Effector memory CD8-positive, alpha-beta T cell (primary cell): ENCODE measurements at regions not wholly inside any gene's neighbourhood (a gene's known extent, or its start where the extent isn't known, plus 50 kb on each side); places are given as distances from the start of the nearest gene placed in this dataset.

Experiments used
- ATAC-seq: fragments of 150-1000 bp; cut with Tn5 transposase; replicated peaks from 2 replicates; pipeline ENCODE4 v1.10.0; 2021; ENCODE audit warnings: mild to moderate bottlenecking, moderate library complexity
- DNase-seq, 3 experiments: peaks; one replicate each; pipeline ENCODE4 v3.0.0; 2021
- H3K27ac Mint-ChIP-seq, 2 donors: one replicate each; pipeline ENCODE4 v1.8.0; 2022; ENCODE audit warnings: mild to moderate bottlenecking in 2 of 2, mixed read lengths in 2 of 2, moderate library complexity in 2 of 2
- H3K27me3 Mint-ChIP-seq, 2 donors: one replicate each; pipeline ENCODE4 v1.8.0; 2022; ENCODE audit warnings: mixed read lengths in 2 of 2
- H3K36me3 Mint-ChIP-seq: one replicate; pipeline ENCODE4 v1.8.0; 2022; ENCODE audit warnings: mild to moderate bottlenecking, moderate library complexity, mixed read lengths; ENCODE audit not compliant: insufficient read depth
- H3K4me1 Mint-ChIP-seq, 2 donors: one replicate each; pipeline ENCODE4 v1.8.0; 2022; ENCODE audit warnings: low read depth in 2 of 2, mixed read lengths in 2 of 2
- H3K4me3 Mint-ChIP-seq, 2 donors: one replicate each; pipeline ENCODE4 v1.8.0; 2022; ENCODE audit warnings: mild to moderate bottlenecking in 2 of 2, mixed read lengths in 2 of 2, moderate library complexity in 2 of 2
- H3K9me3 Mint-ChIP-seq, 2 donors: one replicate each; pipeline ENCODE4 v1.8.0; 2022; ENCODE audit warnings: mixed read lengths in 2 of 2

DNA sequence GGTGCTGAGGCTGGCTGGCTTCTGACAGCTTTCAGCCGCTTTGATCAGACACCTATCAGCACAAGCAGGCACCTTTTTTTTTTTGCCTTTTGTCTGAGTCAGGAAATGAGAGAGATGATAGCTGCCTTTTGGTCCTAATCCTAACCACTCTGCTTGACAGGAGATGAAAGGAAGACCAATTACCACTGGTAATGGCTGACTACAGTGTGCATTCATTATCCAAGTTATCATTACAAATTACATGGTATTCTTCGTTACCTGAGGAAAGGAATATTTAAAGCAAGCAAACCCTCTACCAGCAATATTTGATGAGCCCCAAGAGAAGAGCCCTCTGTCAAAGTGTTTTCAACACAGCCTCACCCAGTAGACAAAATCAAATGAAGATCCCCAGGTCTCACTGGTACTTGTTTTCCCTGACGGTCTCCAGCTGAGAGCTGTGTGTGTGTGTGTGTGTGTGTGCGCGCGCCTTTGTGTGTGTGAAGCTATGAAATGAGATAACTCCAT lies 925.7 kb downstream of the DCDC2C start:
- ATAC-seq (no peak), DNase-seq (no peak)
- Mint-ChIP-seq H3K36me3 (no peaks in the 10 kb centered on the region), H3K4me1 (no peaks in the 10 kb centered on the region), H3K9me3 (peaks cover 0 to 7% of the 10 kb centered on the region in 2 donors), H3K4me3 (no peak overlapping the region), H3K27me3 (no peaks in the 10 kb centered on the region), H3K27ac (no peak overlapping the region)

DNA sequence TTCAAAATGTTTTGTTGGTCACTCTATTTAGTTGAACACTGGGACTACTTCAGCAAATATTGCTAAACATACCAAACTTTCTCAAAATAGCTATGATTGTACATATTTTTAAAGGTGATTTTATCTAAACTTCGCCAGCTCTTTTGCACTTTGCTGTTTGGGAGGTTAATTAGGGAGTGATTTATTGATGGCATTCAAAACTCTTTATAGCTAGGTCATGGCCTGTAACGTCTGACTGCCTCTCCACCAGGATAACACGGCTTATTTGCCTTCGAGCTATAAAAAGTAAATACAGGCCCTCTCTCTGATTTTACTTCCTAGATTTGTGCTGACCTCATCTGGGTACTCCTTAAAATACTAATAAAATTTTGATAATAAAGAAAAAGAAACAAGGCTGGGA lies 931.9 kb downstream of the DCDC2C start:
- no peak overlapping the region for H3K27ac Mint-ChIP-seq
- H3K9me3 Mint-ChIP-seq = peaks cover 0 to 5% of the 10 kb centered on the region in 2 donors
- no peaks in the 10 kb centered on the region for H3K27me3 Mint-ChIP-seq
- H3K4me1 Mint-ChIP-seq = no peaks in the 10 kb centered on the region
- DNase-seq = no peak
- no peak overlapping the region for H3K4me3 Mint-ChIP-seq
- H3K36me3 Mint-ChIP-seq = no peaks in the 10 kb centered on the region
- no peak for ATAC-seq

DNA sequence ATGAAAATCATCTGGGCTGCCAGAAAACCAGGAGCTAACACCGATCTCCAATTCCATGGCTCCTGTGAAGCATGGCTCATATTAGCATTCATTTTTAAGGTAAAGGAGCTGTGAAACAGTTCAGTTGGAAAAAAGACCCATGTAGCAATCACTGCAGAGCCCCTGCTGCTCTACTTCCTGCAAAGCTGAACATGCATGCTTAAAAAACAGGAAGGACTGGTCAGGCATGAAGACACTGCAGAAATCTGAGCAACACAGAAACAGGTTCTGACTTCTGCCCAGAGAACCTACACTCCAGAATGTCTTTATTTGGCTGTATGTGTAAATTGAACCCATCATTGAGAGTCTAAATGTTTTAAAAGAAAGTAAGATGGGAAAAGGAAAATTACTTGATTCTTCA lies 950.6 kb downstream of the DCDC2C start:
- no peaks in the 10 kb centered on the region for H3K36me3 Mint-ChIP-seq
- H3K9me3 Mint-ChIP-seq = peaks cover 0 to 11% of the 10 kb centered on the region in 2 donors
- no peak overlapping the region for H3K27ac Mint-ChIP-seq
- DNase-seq (no peak), ATAC-seq (no peak)
- H3K27me3 Mint-ChIP-seq = no peaks in the 10 kb centered on the region
- H3K4me3 Mint-ChIP-seq = no peak overlapping the region
- no peaks in the 10 kb centered on the region for H3K4me1 Mint-ChIP-seq

- Mint-ChIP-seq H3K4me1 (no peaks in the 10 kb centered on the region), H3K27me3 (no peaks in the 10 kb centered on the region), H3K4me3 (no peak overlapping the region), H3K27ac (no peak overlapping the region), H3K9me3 (peaks cover 0 to 8% of the 10 kb centered on the region in 2 donors), H3K36me3 (no peaks in the 10 kb centered on the region)
- ATAC-seq = no peak
- no peak for DNase-seq
Measured at GRCh38 chr2:4656326-4656725, 953.0 kb downstream of the DCDC2C start.

DNA sequence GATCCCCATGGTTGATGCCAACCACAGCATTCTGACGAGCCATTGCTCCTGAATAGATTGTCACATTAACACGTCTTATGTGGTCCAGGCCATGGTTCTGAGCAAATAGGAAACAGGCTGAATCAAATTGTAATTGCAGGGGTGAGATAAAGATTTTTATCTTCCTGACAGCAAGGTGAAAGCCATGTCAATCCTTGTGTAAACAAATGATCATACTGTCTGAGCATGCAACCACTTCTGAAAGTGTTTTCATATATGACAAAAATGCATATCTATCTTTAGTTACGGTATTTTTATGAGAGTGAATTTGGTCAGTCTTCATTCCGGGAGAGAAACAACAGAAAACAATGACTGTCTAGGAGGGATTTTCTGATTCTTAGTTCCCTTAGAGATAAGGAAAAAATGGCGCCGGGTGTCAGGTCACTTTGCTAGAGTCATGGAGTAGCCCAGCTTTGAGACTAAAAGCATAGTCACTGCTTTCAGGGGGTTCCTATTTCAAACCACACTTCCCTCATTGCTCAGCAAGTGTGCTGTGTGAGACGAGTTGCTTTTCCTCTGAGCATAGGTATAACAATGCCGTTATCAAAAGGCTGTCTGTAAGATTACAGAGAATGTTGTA lies 958.9 kb downstream of the DCDC2C start:
- ATAC-seq (no peak), DNase-seq (no peak)
- no peaks in the 10 kb centered on the region for H3K36me3 Mint-ChIP-seq
- no peaks in the 10 kb centered on the region for H3K9me3 Mint-ChIP-seq
- no peak overlapping the region for H3K27ac Mint-ChIP-seq
- H3K4me1 Mint-ChIP-seq = no peaks in the 10 kb centered on the region
- no peak overlapping the region for H3K4me3 Mint-ChIP-seq
- H3K27me3 Mint-ChIP-seq = no peaks in the 10 kb centered on the region

DNA sequence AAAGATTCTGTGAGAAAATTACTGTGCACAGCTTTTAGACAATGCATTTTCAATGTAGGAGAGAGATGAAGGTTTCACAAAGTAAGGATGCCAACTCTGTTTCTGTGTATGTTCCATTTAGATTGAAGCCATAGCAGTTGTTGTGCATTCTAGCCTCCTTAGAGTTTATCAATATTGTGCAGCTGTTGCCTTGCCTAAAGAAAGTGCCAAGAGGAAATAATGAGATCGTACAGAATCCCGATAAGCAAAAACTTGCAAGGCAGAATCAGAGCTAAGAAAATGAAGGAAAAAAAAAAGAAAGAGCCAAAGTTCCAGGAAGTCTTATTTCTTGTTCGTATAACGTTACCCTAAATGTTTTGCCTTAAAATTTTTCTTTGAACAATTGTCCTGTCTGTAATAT lies 965.0 kb downstream of the DCDC2C start:
- DNase-seq (no peak), ATAC-seq (no peak)
- Mint-ChIP-seq H3K4me3 (no peak overlapping the region), H3K4me1 (peaks cover 0 to 1% of the 10 kb centered on the region in 2 donors), H3K27me3 (no peaks in the 10 kb centered on the region), H3K27ac (no peak overlapping the region), H3K36me3 (no peaks in the 10 kb centered on the region), H3K9me3 (peaks cover 3 to 6% of the 10 kb centered on the region in 2 donors)

GRCh38 chr2:4670331-4670730 lies 967.0 kb downstream of the DCDC2C start:
- DNase-seq (no peak), ATAC-seq (no peak)
- Mint-ChIP-seq H3K36me3 (no peaks in the 10 kb centered on the region), H3K4me3 (no peak overlapping the region), H3K27me3 (no peaks in the 10 kb centered on the region), H3K4me1 (peaks cover 0 to 1% of the 10 kb centered on the region in 2 donors), H3K9me3 (peaks cover 3 to 6% of the 10 kb centered on the region in 2 donors), H3K27ac (no peak overlapping the region)

DNA sequence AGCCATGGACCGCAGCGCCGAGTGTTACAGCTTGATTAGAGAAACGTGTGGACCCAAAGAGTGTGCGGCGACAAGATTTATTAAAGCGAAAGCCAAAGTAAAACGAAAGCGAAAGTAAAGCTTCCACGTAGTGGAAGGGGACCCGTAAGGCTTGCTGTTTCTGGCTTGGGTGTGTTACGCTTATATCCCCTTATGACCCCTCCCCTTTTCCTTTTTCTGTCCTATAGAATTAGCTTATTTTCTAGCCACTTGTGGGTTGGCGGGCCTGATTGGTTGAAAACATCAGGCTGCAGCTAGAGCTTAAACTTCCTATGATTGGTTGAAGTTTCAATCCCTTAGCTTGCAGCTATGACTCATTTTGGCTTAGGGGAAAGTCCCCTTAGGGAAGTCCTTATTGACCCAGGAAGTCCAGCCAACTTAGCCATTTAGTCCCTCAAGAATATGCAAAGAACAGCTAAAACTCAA lies 969.7 kb downstream of the DCDC2C start:
- DNase-seq (no peak), ATAC-seq (no peak)
- Mint-ChIP-seq H3K27ac (no peak overlapping the region), H3K4me3 (peak overlapping the region in 1 of 2 donors; percentile 55), H3K27me3 (no peaks in the 10 kb centered on the region), H3K36me3 (peaks cover 4% of the 10 kb centered on the region), H3K4me1 (peaks cover 0 to 1% of the 10 kb centered on the region in 2 donors), H3K9me3 (peaks cover 3 to 6% of the 10 kb centered on the region in 2 donors)

DNA sequence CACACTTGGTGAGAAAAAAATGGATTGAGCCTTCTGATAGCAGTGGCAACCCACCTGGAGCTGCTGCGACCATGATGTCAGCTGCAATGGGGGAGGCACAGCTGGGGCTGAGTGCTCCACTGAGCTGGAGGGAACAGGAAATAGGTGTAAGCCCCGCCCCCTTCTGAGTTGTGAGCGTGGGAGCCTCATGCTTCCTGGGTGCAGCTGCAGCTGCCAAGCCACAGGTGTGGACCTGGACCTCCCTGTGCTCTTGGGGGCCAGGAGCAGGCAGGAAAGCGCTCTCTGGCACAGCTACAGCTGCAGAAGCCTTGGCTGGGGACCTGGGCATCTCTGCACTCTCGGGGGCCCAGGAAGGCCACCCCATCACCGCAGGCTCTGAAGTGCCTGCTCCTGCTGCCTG lies 970.6 kb downstream of the DCDC2C start:
- H3K36me3 Mint-ChIP-seq = peaks cover 4% of the 10 kb centered on the region
- no peak overlapping the region for H3K27ac Mint-ChIP-seq
- H3K4me3 Mint-ChIP-seq = no peak overlapping the region
- DNase-seq (no peak), ATAC-seq (no peak)
- H3K4me1 Mint-ChIP-seq = peaks cover 0 to 1% of the 10 kb centered on the region in 2 donors
- peaks cover 7 to 9% of the 10 kb centered on the region in 2 donors for H3K9me3 Mint-ChIP-seq
- no peaks in the 10 kb centered on the region for H3K27me3 Mint-ChIP-seq

DNA sequence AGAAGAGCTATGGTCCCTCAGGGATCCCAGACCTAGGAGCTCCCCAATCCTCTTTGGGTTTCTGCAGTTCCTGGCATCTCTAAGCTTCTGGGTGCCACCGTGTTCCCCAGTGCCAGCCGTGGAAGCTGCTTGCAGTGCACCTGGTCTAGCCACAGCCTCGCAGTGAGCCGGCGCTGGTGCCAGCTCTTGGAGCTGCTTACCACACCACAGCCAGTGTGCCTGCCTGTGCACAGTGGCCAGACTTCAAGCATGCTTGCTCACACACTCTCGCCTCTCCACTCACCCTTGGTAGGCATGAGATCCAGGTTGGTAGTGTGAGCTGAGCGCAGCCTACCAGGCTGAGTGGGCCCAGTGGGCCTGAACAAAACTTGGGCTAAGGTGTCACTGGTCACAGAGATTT lies 971.9 kb downstream of the DCDC2C start:
- Mint-ChIP-seq H3K27me3 (no peaks in the 10 kb centered on the region), H3K27ac (no peak overlapping the region), H3K36me3 (peaks cover 4% of the 10 kb centered on the region), H3K4me1 (peaks cover 0 to 5% of the 10 kb centered on the region in 2 donors), H3K4me3 (no peak overlapping the region), H3K9me3 (peaks cover 14 to 16% of the 10 kb centered on the region in 2 donors)
- ATAC-seq (no peak), DNase-seq (no peak)

GRCh38 chr2:4678927-4679326 lies 975.6 kb downstream of the DCDC2C start:
- Mint-ChIP-seq H3K4me3 (no peak overlapping the region), H3K4me1 (peaks cover 0 to 4% of the 10 kb centered on the region in 2 donors), H3K27ac (no peak overlapping the region), H3K27me3 (no peaks in the 10 kb centered on the region), H3K9me3 (peaks cover 11% of the 10 kb centered on the region in 2 donors), H3K36me3 (peaks cover 4% of the 10 kb centered on the region)
- ATAC-seq (no peak), DNase-seq (no peak)

DNA sequence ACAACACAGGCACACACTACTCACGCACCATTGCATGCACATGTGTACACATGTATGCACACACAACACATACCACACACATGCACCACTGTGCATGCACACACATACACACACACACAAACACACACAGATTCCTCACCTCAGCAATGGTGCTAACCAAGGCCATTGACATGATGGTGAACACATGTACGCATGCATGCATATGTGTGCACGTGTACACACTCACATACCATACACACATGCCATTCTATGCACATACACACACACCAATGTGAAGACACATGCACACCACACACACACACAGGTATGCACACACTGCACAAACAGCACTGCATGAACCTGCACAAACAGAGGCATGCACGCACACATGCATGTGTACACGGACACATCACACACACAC lies 976.0 kb downstream of the DCDC2C start:
- DNase-seq (no peak), ATAC-seq (no peak)
- no peak overlapping the region for H3K27ac Mint-ChIP-seq
- peaks cover 0 to 4% of the 10 kb centered on the region in 2 donors for H3K4me1 Mint-ChIP-seq
- peaks cover 4% of the 10 kb centered on the region for H3K36me3 Mint-ChIP-seq
- H3K9me3 Mint-ChIP-seq = peaks cover 11% of the 10 kb centered on the region in 2 donors
- no peaks in the 10 kb centered on the region for H3K27me3 Mint-ChIP-seq
- no peak overlapping the region for H3K4me3 Mint-ChIP-seq

GRCh38 chr2:4684921-4685320 lies 981.5 kb downstream of the DCDC2C start:
- no peak for ATAC-seq
- Mint-ChIP-seq H3K4me1 (no peaks in the 10 kb centered on the region), H3K36me3 (no peaks in the 10 kb centered on the region)

DNA sequence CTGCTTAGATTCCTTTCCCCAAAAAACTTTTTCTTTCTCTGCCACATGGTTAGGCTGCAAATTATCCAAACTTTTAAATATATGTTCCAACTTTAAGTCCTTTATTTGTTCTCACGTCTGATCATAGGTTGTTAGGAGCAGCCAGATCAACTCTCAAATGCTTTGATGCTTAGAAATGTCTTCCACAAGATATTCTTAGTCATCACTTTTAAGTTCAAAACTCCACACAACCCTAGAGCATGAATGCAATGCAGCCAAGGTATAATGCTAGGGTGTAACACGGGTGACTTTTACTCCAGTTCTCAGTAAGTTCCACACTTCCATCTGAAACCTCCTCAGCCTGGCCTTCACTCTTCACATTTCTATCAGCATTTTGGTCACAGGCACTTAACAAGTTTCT lies 987.5 kb downstream of the DCDC2C start:
- H3K27me3 Mint-ChIP-seq = no peaks in the 10 kb centered on the region
- no peak overlapping the region for H3K27ac Mint-ChIP-seq
- H3K4me3 Mint-ChIP-seq = no peak overlapping the region
- H3K4me1 Mint-ChIP-seq = no peaks in the 10 kb centered on the region
- ATAC-seq = no peak
- no peaks in the 10 kb centered on the region for H3K36me3 Mint-ChIP-seq
- H3K9me3 Mint-ChIP-seq = peaks cover 15 to 18% of the 10 kb centered on the region in 2 donors
- DNase-seq = no peak

More at GRCh38 chr2:4684921-4685320, 981.5 kb downstream of the DCDC2C start:
- no peak overlapping the region for H3K27ac Mint-ChIP-seq
- H3K4me3 Mint-ChIP-seq = no peak overlapping the region
- H3K27me3 Mint-ChIP-seq = no peaks in the 10 kb centered on the region
- H3K9me3 Mint-ChIP-seq = peaks cover 0 to 4% of the 10 kb centered on the region in 2 donors
- DNase-seq = no peak
